ENCODE measurements at regions not wholly inside any gene's neighbourhood (a gene's known extent, or its start where the extent isn't known, plus 50 kb on each side); places are given as distances from the start of the nearest gene placed in this dataset.
A peak's percentile ranks its signal among the peaks of the same experiment; 100 is the strongest.
"Not testable (repeated sequence)": the region's sequence is repeated elsewhere in the genome, so short reads cannot be mapped to it uniquely, and the experiment has no call there.

GRCh38 chr5:89071941-89072331, 189.0 kb upstream of the MEF2C start:
- DNase-seq (ENCODE audit: low read depth) = no peak

- no peak for DNase-seq (ENCODE audit: low read depth)
Measured at GRCh38 chr5:89071101-89071940, 188.3 kb upstream of the MEF2C start.

GRCh38 chr5:89069591-89069990, 186.6 kb upstream of the MEF2C start:
- DNase-seq (ENCODE audit: low read depth) = no peak

- DNase-seq (ENCODE audit: low read depth) = no peak
Measured at GRCh38 chr5:89067362-89067761, 184.4 kb upstream of the MEF2C start.

GRCh38 chr5:89065919-89066318, 182.9 kb upstream of the MEF2C start:
- no peak for DNase-seq (ENCODE audit: low read depth)

GRCh38 chr5:89064736-89065135, 181.8 kb upstream of the MEF2C start:
- DNase-seq (ENCODE audit: low read depth) = no peak

- no peak for DNase-seq (ENCODE audit: low read depth)
Measured at GRCh38 chr5:89064054-89064453, 181.1 kb upstream of the MEF2C start.

GRCh38 chr5:89060768-89061167, 177.8 kb upstream of the MEF2C start:
- no peak for DNase-seq (ENCODE audit: low read depth)

- no peak for DNase-seq (ENCODE audit: low read depth)
Measured at GRCh38 chr5:89059274-89059673, 176.3 kb upstream of the MEF2C start.

GRCh38 chr5:89055695-89056085, 172.7 kb upstream of the MEF2C start:
- no peak for DNase-seq (ENCODE audit: low read depth)

GRCh38 chr5:89055015-89055694, 172.2 kb upstream of the MEF2C start:
- DNase-seq (ENCODE audit: low read depth) = no peak

- DNase-seq (ENCODE audit: low read depth) = no peak
Measured at GRCh38 chr5:89053547-89053946, 170.6 kb upstream of the MEF2C start.

GRCh38 chr5:89050062-89050461, 167.1 kb upstream of the MEF2C start:
- not testable (repeated sequence) for DNase-seq (ENCODE audit: low read depth)

- DNase-seq (ENCODE audit: low read depth) = peak; percentile 25
Measured at GRCh38 chr5:89047571-89047970, 164.6 kb upstream of the MEF2C start.

GRCh38 chr5:89045216-89045615, 162.2 kb upstream of the MEF2C start:
- DNase-seq (ENCODE audit: low read depth) = no peak

GRCh38 chr5:89044674-89045200, 161.8 kb upstream of the MEF2C start:
- no peak for DNase-seq (ENCODE audit: low read depth)

GRCh38 chr5:89043676-89044075, 160.7 kb upstream of the MEF2C start:
- peak; percentile 78 for DNase-seq (ENCODE audit: low read depth)

- DNase-seq (ENCODE audit: low read depth) = no peak
Measured at GRCh38 chr5:89042746-89043145, 159.8 kb upstream of the MEF2C start.

GRCh38 chr5:89041976-89042375, 159.0 kb upstream of the MEF2C start:
- DNase-seq (ENCODE audit: low read depth) = no peak

GRCh38 chr5:89041249-89041779, 158.3 kb upstream of the MEF2C start:
- DNase-seq (ENCODE audit: low read depth) = no peak

- DNase-seq (ENCODE audit: low read depth) = peak; percentile 94
Measured at GRCh38 chr5:89036704-89037489, 153.9 kb upstream of the MEF2C start.

- peak; percentile 20 for DNase-seq (ENCODE audit: low read depth)
Measured at GRCh38 chr5:89036166-89036565, 153.2 kb upstream of the MEF2C start.

Measured in ELR (cell line).